ENCODE measurements at regions not wholly inside any gene's neighbourhood (a gene's known extent, or its start where the extent isn't known, plus 50 kb on each side); places are given as distances from the start of the nearest gene placed in this dataset.
A peak's percentile ranks its signal among the peaks of the same experiment; 100 is the strongest.

- TF ChIP-seq, protein P1, sequence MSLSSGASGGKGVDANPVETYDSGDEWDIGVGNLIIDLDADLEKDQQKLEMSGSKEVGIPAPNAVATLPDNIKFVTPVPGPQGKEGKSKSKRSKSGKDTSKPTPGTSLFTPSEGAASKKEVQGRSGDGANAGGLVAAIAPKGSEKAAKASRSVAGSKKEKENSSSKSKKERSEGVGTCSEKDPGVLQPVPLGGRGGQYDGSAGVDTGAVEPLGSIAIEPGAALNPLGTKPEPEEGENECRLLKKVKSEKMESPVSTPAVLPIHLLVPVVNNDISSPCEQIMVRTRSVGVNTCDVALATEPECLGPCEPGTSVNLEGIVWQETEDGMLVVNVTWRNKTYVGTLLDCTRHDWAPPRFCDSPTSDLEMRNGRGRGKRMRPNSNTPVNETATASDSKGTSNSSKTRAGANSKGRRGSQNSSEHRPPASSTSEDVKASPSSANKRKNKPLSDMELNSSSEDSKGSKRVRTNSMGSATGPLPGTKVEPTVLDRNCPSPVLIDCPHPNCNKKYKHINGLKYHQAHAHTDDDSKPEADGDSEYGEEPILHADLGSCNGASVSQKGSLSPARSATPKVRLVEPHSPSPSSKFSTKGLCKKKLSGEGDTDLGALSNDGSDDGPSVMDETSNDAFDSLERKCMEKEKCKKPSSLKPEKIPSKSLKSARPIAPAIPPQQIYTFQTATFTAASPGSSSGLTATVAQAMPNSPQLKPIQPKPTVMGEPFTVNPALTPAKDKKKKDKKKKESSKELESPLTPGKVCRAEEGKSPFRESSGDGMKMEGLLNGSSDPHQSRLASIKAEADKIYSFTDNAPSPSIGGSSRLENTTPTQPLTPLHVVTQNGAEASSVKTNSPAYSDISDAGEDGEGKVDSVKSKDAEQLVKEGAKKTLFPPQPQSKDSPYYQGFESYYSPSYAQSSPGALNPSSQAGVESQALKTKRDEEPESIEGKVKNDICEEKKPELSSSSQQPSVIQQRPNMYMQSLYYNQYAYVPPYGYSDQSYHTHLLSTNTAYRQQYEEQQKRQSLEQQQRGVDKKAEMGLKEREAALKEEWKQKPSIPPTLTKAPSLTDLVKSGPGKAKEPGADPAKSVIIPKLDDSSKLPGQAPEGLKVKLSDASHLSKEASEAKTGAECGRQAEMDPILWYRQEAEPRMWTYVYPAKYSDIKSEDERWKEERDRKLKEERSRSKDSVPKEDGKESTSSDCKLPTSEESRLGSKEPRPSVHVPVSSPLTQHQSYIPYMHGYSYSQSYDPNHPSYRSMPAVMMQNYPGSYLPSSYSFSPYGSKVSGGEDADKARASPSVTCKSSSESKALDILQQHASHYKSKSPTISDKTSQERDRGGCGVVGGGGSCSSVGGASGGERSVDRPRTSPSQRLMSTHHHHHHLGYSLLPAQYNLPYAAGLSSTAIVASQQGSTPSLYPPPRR (CRISPR knock-in tag; IDR thresholded peaks at IDR 0.05; ENCODE audit: borderline replicate concordance), result no peak
- TF ChIP-seq CCDC6 (CRISPR knock-in tag; IDR thresholded peaks at IDR 0.05) (no peak), ZNF687 (CRISPR knock-in tag; IDR thresholded peaks at IDR 0.05) (peak; percentile 30; the same call in 1 of the 2 replicates), CAMTA2 (CRISPR knock-in tag; IDR thresholded peaks at IDR 0.05; ENCODE audit: borderline replicate concordance) (no peak), ZFP36L2 (CRISPR knock-in tag; IDR thresholded peaks at IDR 0.05) (no peak), ZNF639 (CRISPR knock-in tag; conservative IDR thresholded peaks at IDR 0.05) (no peak), SMAD1 (CRISPR knock-in tag; IDR thresholded peaks at IDR 0.05; ENCODE audit: borderline replicate concordance, low read depth) (no peak), KLF12 (CRISPR knock-in tag; IDR thresholded peaks at IDR 0.05; ENCODE audit: borderline replicate concordance) (no peak), ZNF790 (CRISPR knock-in tag; IDR thresholded peaks at IDR 0.05; ENCODE audit: borderline replicate concordance) (no peak), ZNF335 (CRISPR knock-in tag; IDR thresholded peaks at IDR 0.05) (no peak), ZFP82 (CRISPR knock-in tag; IDR thresholded peaks at IDR 0.05; ENCODE audit: borderline replicate concordance) (no peak), ZNF737 (CRISPR knock-in tag; IDR thresholded peaks at IDR 0.05; ENCODE audit: borderline replicate concordance) (no peak), ZSCAN12 (CRISPR knock-in tag; IDR thresholded peaks at IDR 0.05) (no peak), ZNF619 (CRISPR knock-in tag; IDR thresholded peaks at IDR 0.05) (no peak)
Measured at GRCh38 chr20:17786221-17786718, 86.5 kb downstream of the BANF2 start (continued).

All from HepG2 (cell line).